ENCODE measurements at regions not wholly inside any gene's neighbourhood (a gene's known extent, or its start where the extent isn't known, plus 50 kb on each side); places are given as distances from the start of the nearest gene placed in this dataset.

- H3K27me3 ChIP-seq (ENCODE audit: control insufficient read depth, insufficient read depth, low read length) = no peaks in the 10 kb centered on the region
- H3K4me1 ChIP-seq (ENCODE audit: control insufficient read depth, insufficient read depth, low read length) = no peaks in the 10 kb centered on the region
- H3K36me3 ChIP-seq (ENCODE audit: control insufficient read depth, insufficient read depth, low read length) = no peaks in the 10 kb centered on the region
- ChIA-PET POLR2A (no interaction called here), CTCF (no interaction called here)
- intact Hi-C loops (cut with micrococcal nuclease; ENCODE audit: unreplicated experiment) (no loop called here), in situ Hi-C loops (cut with HindIII; ENCODE audit: low pct_unique_long_range_greater_than_20kb, low sequenced_read_pairs) (no loop called here)
- DNase-seq (ENCODE audit: low read depth, low spot score) = no peak
- no peak overlapping the region for H3K27ac ChIP-seq (ENCODE audit: low read length)
- TF ChIP-seq TCF7L2 (IDR thresholded peaks at IDR 0.05; ENCODE audit: low read depth, low read length) (no peak), CTCF (IDR thresholded peaks at IDR 0.05) (no peak), POLR2AphosphoS5 (IDR thresholded peaks at IDR 0.05; ENCODE audit: low read depth, low read length) (no peak), REST (IDR thresholded peaks at IDR 0.05; ENCODE audit: insufficient read depth in 1 of 2, low read depth in 2 of 2, low read length in 1 of 2) (no peak), SIN3A (IDR thresholded peaks at IDR 0.05; ENCODE audit: borderline replicate concordance, insufficient read depth, low read depth, low read length) (no peak)
- no peak overlapping the region for H3K4me3 ChIP-seq (ENCODE audit: low read depth in 2 of 2, low read length in 2 of 2)
- H3K9me3 ChIP-seq (ENCODE audit: control insufficient read depth, insufficient read depth, low read depth, low read length) = no peaks in the 10 kb centered on the region
- no peak for ATAC-seq
- BruUV-seq (replicated peaks) = no TSS peak
These were observed 211.0 kb downstream of the SH3BP4 start for GRCh38 chr2:235162837-235163197.

GRCh38 chr2:235165136-235165535, 213.3 kb downstream of the SH3BP4 start:
- ChIA-PET POLR2A (no interaction called here), CTCF (no interaction called here)
- peaks cover 5% of the 10 kb centered on the region for H3K4me1 ChIP-seq (ENCODE audit: control insufficient read depth, insufficient read depth, low read length)
- no peaks in the 10 kb centered on the region for H3K27me3 ChIP-seq (ENCODE audit: control insufficient read depth, insufficient read depth, low read length)
- no peak for ATAC-seq
- no peaks in the 10 kb centered on the region for H3K9me3 ChIP-seq (ENCODE audit: control insufficient read depth, insufficient read depth, low read depth, low read length)
- no peak for TF ChIP-seq POLR2AphosphoS5 (IDR thresholded peaks at IDR 0.05; ENCODE audit: low read depth, low read length)
- no peak for TF ChIP-seq TCF7L2 (IDR thresholded peaks at IDR 0.05; ENCODE audit: low read depth, low read length)
- TF ChIP-seq CTCF (IDR thresholded peaks at IDR 0.05) = no peak
- no peak for TF ChIP-seq SIN3A (IDR thresholded peaks at IDR 0.05; ENCODE audit: borderline replicate concordance, insufficient read depth, low read depth, low read length)
- no peak for TF ChIP-seq REST (IDR thresholded peaks at IDR 0.05; ENCODE audit: insufficient read depth in 1 of 2, low read depth in 2 of 2, low read length in 1 of 2)
- H3K27ac ChIP-seq (ENCODE audit: low read length) = no peak overlapping the region
- H3K36me3 ChIP-seq (ENCODE audit: control insufficient read depth, insufficient read depth, low read length) = no peaks in the 10 kb centered on the region
- intact Hi-C loops (cut with micrococcal nuclease; ENCODE audit: unreplicated experiment) = no loop called here
- no TSS peak for BruUV-seq (replicated peaks)
- in situ Hi-C loops (cut with HindIII; ENCODE audit: low pct_unique_long_range_greater_than_20kb, low sequenced_read_pairs) = no loop called here
- no peak for DNase-seq (ENCODE audit: low read depth, low spot score)
- no peak overlapping the region for H3K4me3 ChIP-seq (ENCODE audit: low read depth in 2 of 2, low read length in 2 of 2)
